ENCODE measurements at regions not wholly inside any gene's neighbourhood (a gene's known extent, or its start where the extent isn't known, plus 50 kb on each side); places are given as distances from the start of the nearest gene placed in this dataset.

DNA sequence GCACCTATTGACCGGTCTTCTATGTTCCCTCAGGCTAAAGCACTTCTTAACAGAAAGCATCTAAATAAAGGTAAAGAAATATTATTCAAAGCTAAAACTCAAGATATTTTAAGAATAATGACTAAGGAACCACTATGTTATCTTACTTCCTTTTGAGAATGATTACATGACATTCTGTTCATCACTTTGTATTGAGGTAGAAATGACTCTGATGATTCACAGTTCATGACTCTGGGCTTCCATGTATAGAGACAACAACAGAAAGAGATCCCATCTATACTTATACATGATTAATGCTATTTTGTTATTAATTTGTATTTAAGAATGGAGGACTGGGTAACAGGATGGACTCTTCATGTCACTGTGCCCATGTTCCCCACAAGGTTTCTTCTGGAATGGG, 218.3 kb upstream of the OR4E1 start (continued):
- TF ChIP-seq, protein P1, sequence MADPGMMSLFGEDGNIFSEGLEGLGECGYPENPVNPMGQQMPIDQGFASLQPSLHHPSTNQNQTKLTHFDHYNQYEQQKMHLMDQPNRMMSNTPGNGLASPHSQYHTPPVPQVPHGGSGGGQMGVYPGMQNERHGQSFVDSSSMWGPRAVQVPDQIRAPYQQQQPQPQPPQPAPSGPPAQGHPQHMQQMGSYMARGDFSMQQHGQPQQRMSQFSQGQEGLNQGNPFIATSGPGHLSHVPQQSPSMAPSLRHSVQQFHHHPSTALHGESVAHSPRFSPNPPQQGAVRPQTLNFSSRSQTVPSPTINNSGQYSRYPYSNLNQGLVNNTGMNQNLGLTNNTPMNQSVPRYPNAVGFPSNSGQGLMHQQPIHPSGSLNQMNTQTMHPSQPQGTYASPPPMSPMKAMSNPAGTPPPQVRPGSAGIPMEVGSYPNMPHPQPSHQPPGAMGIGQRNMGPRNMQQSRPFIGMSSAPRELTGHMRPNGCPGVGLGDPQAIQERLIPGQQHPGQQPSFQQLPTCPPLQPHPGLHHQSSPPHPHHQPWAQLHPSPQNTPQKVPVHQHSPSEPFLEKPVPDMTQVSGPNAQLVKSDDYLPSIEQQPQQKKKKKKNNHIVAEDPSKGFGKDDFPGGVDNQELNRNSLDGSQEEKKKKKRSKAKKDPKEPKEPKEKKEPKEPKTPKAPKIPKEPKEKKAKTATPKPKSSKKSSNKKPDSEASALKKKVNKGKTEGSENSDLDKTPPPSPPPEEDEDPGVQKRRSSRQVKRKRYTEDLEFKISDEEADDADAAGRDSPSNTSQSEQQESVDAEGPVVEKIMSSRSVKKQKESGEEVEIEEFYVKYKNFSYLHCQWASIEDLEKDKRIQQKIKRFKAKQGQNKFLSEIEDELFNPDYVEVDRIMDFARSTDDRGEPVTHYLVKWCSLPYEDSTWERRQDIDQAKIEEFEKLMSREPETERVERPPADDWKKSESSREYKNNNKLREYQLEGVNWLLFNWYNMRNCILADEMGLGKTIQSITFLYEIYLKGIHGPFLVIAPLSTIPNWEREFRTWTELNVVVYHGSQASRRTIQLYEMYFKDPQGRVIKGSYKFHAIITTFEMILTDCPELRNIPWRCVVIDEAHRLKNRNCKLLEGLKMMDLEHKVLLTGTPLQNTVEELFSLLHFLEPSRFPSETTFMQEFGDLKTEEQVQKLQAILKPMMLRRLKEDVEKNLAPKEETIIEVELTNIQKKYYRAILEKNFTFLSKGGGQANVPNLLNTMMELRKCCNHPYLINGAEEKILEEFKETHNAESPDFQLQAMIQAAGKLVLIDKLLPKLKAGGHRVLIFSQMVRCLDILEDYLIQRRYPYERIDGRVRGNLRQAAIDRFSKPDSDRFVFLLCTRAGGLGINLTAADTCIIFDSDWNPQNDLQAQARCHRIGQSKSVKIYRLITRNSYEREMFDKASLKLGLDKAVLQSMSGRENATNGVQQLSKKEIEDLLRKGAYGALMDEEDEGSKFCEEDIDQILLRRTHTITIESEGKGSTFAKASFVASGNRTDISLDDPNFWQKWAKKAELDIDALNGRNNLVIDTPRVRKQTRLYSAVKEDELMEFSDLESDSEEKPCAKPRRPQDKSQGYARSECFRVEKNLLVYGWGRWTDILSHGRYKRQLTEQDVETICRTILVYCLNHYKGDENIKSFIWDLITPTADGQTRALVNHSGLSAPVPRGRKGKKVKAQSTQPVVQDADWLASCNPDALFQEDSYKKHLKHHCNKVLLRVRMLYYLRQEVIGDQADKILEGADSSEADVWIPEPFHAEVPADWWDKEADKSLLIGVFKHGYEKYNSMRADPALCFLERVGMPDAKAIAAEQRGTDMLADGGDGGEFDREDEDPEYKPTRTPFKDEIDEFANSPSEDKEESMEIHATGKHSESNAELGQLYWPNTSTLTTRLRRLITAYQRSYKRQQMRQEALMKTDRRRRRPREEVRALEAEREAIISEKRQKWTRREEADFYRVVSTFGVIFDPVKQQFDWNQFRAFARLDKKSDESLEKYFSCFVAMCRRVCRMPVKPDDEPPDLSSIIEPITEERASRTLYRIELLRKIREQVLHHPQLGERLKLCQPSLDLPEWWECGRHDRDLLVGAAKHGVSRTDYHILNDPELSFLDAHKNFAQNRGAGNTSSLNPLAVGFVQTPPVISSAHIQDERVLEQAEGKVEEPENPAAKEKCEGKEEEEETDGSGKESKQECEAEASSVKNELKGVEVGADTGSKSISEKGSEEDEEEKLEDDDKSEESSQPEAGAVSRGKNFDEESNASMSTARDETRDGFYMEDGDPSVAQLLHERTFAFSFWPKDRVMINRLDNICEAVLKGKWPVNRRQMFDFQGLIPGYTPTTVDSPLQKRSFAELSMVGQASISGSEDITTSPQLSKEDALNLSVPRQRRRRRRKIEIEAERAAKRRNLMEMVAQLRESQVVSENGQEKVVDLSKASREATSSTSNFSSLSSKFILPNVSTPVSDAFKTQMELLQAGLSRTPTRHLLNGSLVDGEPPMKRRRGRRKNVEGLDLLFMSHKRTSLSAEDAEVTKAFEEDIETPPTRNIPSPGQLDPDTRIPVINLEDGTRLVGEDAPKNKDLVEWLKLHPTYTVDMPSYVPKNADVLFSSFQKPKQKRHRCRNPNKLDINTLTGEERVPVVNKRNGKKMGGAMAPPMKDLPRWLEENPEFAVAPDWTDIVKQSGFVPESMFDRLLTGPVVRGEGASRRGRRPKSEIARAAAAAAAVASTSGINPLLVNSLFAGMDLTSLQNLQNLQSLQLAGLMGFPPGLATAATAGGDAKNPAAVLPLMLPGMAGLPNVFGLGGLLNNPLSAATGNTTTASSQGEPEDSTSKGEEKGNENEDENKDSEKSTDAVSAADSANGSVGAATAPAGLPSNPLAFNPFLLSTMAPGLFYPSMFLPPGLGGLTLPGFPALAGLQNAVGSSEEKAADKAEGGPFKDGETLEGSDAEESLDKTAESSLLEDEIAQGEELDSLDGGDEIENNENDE (IDR thresholded peaks at IDR 0.05; ENCODE audit: insufficient replicate concordance, low read length), result no peak
- TF ChIP-seq SUZ12 (IDR thresholded peaks at IDR 0.05; ENCODE audit: low read length), result no peak
